A549 (cell line): ENCODE measurements at regions not wholly inside any gene's neighbourhood (a gene's known extent, or its start where the extent isn't known, plus 50 kb on each side); places are given as distances from the start of the nearest gene placed in this dataset.

Source experiments
- ATAC-seq, 2 experiments: fragments of 200-7000 bp in 1 of 2; fragments of >200 bp in 1 of 2; cut with Nextera tagmentation in 1 of 2; cut with Tn5 transposase in 1 of 2; 3 replicates each; pipeline versions ENCODE4 v1.8.0 to v1.9.1; 2018 to 2020; ENCODE audit warnings: mild to moderate bottlenecking in 1 of 2, moderate library complexity in 1 of 2
- CTCF ChIA-PET: fragments of 300-600 bp; sonication (Branson Sonifier 250); formaldehyde crosslinking; extraction: SDS; loops from one replicate; lab custom pipeline; 2021; ENCODE audit warnings: antibody characterized with exemption, inconsistent platforms; lab: Yijun Ruan, JAX
- POLR2A ChIA-PET: fragments of 350-600 bp; formaldehyde crosslinking; extraction: SDS; loops from one replicate; lab custom pipeline; 2021; ENCODE audit warnings: antibody characterized with exemption, inconsistent platforms; lab: Yijun Ruan, JAX
- DNase-seq, 2 experiments: peaks; one replicate each; pipeline versions ENCODE4 v3.0.0 to v3.0.0-alpha.2; 2011 to 2016; ENCODE audit warnings: low read depth in 1 of 2, low spot score in 1 of 2
- FAIRE-seq: peaks from 2 replicates; lab custom pipeline; 2011; peaks lifted over from hg19 to GRCh38; lab: Jason Lieb, UNC
- H3K27ac ChIP-seq, 2 experiments: fragments of >200 bp; sonication (Bioruptor Twin); formaldehyde crosslinking; 3 replicates each; pipeline ENCODE4 v1.5.1; 2016 to 2017
- H3K4me1 ChIP-seq: fragments of >200 bp; sonication (Bioruptor Twin); formaldehyde crosslinking; 3 replicates; pipeline ENCODE4 v1.6.1; 2016
- H3K4me2 ChIP-seq: fragments of >200 bp; sonication (Bioruptor Twin); formaldehyde crosslinking; 3 replicates; pipeline ENCODE4 v1.6.1; 2016
- H3K4me3 ChIP-seq: fragments of >200 bp; sonication (Bioruptor Twin); formaldehyde crosslinking; 3 replicates; pipeline ENCODE4 v1.5.1; 2016
- H3K9me3 ChIP-seq: fragments of >200 bp; sonication (Bioruptor Twin); formaldehyde crosslinking; 3 replicates; pipeline ENCODE4 v1.6.1; 2016
- CBX2 ChIP-seq: fragments of 200-600 bp; sonication (generic); IDR thresholded peaks from 2 replicates; pipeline ENCODE4 v1.6.1; 2016; ENCODE audit warnings: low read depth, mild to moderate bottlenecking, borderline replicate concordance
- CHD2 ChIP-seq: fragments of 150-350 bp; IDR thresholded peaks from 2 replicates; pipeline ENCODE4 v1.6.1; 2014; ENCODE audit warnings: low read length; ENCODE audit not compliant: partially characterized antibody
- EHF ChIP-seq: fragments of 250-450 bp; sonication (Bioruptor Pico); IDR thresholded peaks from 2 replicates; pipeline ENCODE4 v1.5.0; 2020; ENCODE audit warnings: mild to moderate bottlenecking
- FOSB ChIP-seq: fragments of 250-450 bp; sonication (Bioruptor Pico); IDR thresholded peaks from 2 replicates; pipeline ENCODE4 v1.5.0; 2020; ENCODE audit warnings: mild to moderate bottlenecking, moderate library complexity
- FOSL2 ChIP-seq, 2 experiments: fragments of 450-650 bp in 1 of 2; fragments of >200 bp in 1 of 2; sonication (Bioruptor Twin) in 1 of 2; formaldehyde crosslinking; IDR thresholded peaks; 2 replicates each; pipeline versions ENCODE4 v1.5.0 to v1.6.1; 2016 to 2020; ENCODE audit warnings: mild to moderate bottlenecking in 1 of 2, moderate library complexity in 1 of 2
- FOXS1 ChIP-seq: fragments of 250-450 bp; sonication (Bioruptor Pico); IDR thresholded peaks from 2 replicates; pipeline ENCODE4 v1.5.0; 2020; ENCODE audit warnings: mild to moderate bottlenecking, moderate library complexity
- JUNB ChIP-seq: fragments of >200 bp; sonication (Bioruptor Twin); formaldehyde crosslinking; IDR thresholded peaks from 2 replicates; pipeline ENCODE4 v1.6.1; 2016
- KDM5A ChIP-seq: fragments of 200-600 bp; sonication (generic); IDR thresholded peaks from 2 replicates; pipeline ENCODE4 v1.6.1; 2016; ENCODE audit warnings: antibody characterized with exemption, mild to moderate bottlenecking
- NFE2L2 ChIP-seq: fragments of 150-350 bp; conservative IDR thresholded peaks from 2 replicates; pipeline ENCODE4 v1.6.1; 2014; ENCODE audit warnings: low read length
- NR3C1 ChIP-seq: fragments of >200 bp; sonication (Bioruptor Twin); formaldehyde crosslinking; IDR thresholded peaks from 3 replicates; pipeline ENCODE4 v1.6.1; 2017
- RCOR1 ChIP-seq: fragments of 150-350 bp; IDR thresholded peaks from 2 replicates; pipeline ENCODE4 v1.6.1; 2014; ENCODE audit warnings: antibody characterized with exemption, low read length, low read depth
- RFX5 ChIP-seq: fragments of 450-650 bp; IDR thresholded peaks from 2 replicates; pipeline ENCODE4 v1.7.1; 2014; ENCODE audit warnings: antibody characterized with exemption, mild to moderate bottlenecking, moderate library complexity
- SREBF2 ChIP-seq: fragments of 450-650 bp; IDR thresholded peaks from 2 replicates; pipeline ENCODE4 v1.6.1; 2014; ENCODE audit warnings: mild to moderate bottlenecking, moderate library complexity
- TFCP2L1 ChIP-seq: fragments of 250-450 bp; sonication (Bioruptor Pico); IDR thresholded peaks from 2 replicates; pipeline ENCODE4 v1.5.0; 2021; ENCODE audit warnings: mild to moderate bottlenecking
- TP53 ChIP-seq: fragments of 250-450 bp; sonication (Bioruptor Pico); IDR thresholded peaks from 2 replicates; pipeline ENCODE4 v1.5.0; 2021; ENCODE audit warnings: mild to moderate bottlenecking, moderate library complexity
- ZFP36 ChIP-seq: fragments of 450-650 bp; IDR thresholded peaks from 2 replicates; pipeline ENCODE4 v1.6.1; 2014; ENCODE audit warnings: borderline replicate concordance; ENCODE audit not compliant: partially characterized antibody
- ZSCAN20 ChIP-seq: fragments of 250-450 bp; sonication (Bioruptor Pico); IDR thresholded peaks from 2 replicates; pipeline ENCODE4 v1.8.0; 2022; ENCODE audit warnings: mild to moderate bottlenecking, moderate library complexity
- WGBS: methylation state at CpG from one replicate; pipeline ENCODE4 v1.1.6; 2017; ENCODE audit errors: missing lambda C conversion rate; 5-methylcytosine and 5-hydroxymethylcytosine counted together
- TF ChIP-seq, protein P1 (sequence below): fragments of 250-450 bp; sonication (Bioruptor Pico); IDR thresholded peaks from 2 replicates; pipeline ENCODE4 v1.5.0; 2020; ENCODE audit warnings: low read depth, mild to moderate bottlenecking, moderate library complexity
- TF ChIP-seq, protein P2 (sequence below): fragments of 150-350 bp; IDR thresholded peaks from 2 replicates; pipeline ENCODE4 v1.6.1; 2014; ENCODE audit warnings: low read depth, mild to moderate bottlenecking, low read length
- TF ChIP-seq, protein P3 (sequence below): fragments of 250-450 bp; sonication (Bioruptor Pico); IDR thresholded peaks from 2 replicates; pipeline ENCODE4 v1.5.0; 2021; ENCODE audit warnings: mild to moderate bottlenecking, moderate library complexity, borderline replicate concordance
- TF ChIP-seq, protein P4 (sequence below): fragments of >200 bp; sonication (Bioruptor Twin); formaldehyde crosslinking; IDR thresholded peaks from 3 replicates; pipeline ENCODE4 v1.6.1; 2016
- TF ChIP-seq, protein P5 (sequence below): IDR thresholded peaks from 2 replicates; pipeline ENCODE4 v1.6.1; 2012

DNA sequence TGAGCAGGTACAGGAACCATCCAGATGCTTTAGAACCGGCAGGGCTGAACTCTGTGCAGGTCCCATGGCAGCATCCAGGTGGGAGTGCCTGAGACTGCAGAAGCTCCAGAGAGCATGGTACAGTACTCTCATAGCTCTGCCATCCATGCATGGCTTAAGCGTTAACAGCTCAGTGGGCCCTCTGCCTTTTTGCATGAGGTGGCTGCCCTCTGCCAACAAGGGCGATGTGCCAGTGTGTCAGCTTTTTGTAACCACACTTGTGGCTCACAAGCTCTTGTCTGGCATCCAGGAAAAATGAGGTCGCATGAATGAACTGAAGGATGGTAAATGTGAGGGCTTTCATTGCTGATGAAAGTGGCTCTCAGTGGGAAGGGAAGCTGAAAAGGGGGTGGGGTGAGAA lies 950.1 kb downstream of the DIPK2A start:
- no peak for FAIRE-seq
- 31% methylated on average over 3 of the region's 4 CpGs for WGBS
- POLR2A ChIA-PET = no interaction called here

DNA sequence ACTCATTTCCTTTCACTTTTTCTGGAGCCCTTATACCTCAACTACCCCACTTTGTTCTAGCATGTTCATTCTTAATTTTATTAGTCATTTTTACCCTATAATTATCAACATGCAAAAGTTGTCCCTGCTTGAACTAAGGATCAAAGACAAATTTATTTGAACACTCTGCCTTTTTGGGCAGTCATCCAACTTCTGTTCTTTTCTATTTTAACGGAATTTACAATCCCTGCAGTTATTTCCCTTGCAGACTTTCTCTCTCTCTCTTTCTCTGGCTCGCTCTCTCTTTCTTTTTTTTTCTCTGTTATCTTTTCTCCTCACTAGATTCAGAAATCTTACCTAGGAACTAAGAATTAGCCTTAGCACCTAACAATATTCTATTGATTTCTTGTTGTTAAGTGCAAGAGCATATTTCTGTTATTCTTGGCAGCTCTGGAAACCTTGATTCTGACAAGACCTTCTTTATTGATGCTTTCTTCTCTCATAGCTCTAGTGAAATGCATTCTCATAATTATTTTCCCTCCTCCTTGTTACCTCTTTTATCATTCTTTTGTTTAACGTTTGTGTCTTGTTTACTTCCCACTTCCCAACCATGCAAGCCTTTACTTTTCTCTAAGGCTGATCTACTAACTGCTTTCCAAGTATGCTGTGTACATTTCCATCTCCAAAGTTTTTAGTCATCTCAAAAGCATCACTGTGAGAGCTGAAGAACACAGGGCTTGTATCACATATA lies 951.6 kb downstream of the DIPK2A start:
- FAIRE-seq (no peak), DNase-seq (no peak), ATAC-seq (no peak)
- 4% methylated on average over 3 of the region's 3 CpGs for WGBS
- CTCF ChIA-PET = no interaction called here
- Histone ChIP-seq H3K27ac (no peak overlapping the region), H3K9me3 (no peaks in the 10 kb centered on the region), H3K4me3 (no peak overlapping the region), H3K4me2 (no peak overlapping the region), H3K4me1 (no peaks in the 10 kb centered on the region)
- POLR2A ChIA-PET = no interaction called here
- TF ChIP-seq KDM5A (no peak), ZFP36 (no peak), RFX5 (no peak), FOXS1 (CRISPR knock-in tag) (no peak), CHD2 (no peak), FOSB (CRISPR knock-in tag) (no peak), TP53 (CRISPR knock-in tag) (no peak)
- TF ChIP-seq, protein P1, sequence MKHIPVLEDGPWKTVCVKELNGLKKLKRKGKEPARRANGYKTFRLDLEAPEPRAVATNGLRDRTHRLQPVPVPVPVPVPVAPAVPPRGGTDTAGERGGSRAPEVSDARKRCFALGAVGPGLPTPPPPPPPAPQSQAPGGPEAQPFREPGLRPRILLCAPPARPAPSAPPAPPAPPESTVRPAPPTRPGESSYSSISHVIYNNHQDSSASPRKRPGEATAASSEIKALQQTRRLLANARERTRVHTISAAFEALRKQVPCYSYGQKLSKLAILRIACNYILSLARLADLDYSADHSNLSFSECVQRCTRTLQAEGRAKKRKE (CRISPR knock-in tag) = no peak
- TF ChIP-seq, protein P2, sequence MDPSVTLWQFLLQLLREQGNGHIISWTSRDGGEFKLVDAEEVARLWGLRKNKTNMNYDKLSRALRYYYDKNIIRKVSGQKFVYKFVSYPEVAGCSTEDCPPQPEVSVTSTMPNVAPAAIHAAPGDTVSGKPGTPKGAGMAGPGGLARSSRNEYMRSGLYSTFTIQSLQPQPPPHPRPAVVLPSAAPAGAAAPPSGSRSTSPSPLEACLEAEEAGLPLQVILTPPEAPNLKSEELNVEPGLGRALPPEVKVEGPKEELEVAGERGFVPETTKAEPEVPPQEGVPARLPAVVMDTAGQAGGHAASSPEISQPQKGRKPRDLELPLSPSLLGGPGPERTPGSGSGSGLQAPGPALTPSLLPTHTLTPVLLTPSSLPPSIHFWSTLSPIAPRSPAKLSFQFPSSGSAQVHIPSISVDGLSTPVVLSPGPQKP = no peak

More for the DNA sequence above, 950.1 kb downstream of the DIPK2A start:
- Histone ChIP-seq H3K4me3 (no peak overlapping the region), H3K4me1 (no peaks in the 10 kb centered on the region), H3K9me3 (no peaks in the 10 kb centered on the region), H3K27ac (no peak overlapping the region), H3K4me2 (no peak overlapping the region)
- TF ChIP-seq RFX5 = no peak
- TF ChIP-seq, protein P3, sequence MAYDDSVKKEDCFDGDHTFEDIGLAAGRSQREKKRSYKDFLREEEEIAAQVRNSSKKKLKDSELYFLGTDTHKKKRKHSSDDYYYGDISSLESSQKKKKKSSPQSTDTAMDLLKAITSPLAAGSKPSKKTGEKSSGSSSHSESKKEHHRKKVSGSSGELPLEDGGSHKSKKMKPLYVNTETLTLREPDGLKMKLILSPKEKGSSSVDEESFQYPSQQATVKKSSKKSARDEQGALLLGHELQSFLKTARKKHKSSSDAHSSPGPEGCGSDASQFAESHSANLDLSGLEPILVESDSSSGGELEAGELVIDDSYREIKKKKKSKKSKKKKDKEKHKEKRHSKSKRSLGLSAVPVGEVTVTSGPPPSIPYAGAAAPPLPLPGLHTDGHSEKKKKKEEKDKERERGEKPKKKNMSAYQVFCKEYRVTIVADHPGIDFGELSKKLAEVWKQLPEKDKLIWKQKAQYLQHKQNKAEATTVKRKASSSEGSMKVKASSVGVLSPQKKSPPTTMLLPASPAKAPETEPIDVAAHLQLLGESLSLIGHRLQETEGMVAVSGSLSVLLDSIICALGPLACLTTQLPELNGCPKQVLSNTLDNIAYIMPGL (CRISPR knock-in tag) = no peak
- TF ChIP-seq NFE2L2 = no peak
- TF ChIP-seq, protein P1 (CRISPR knock-in tag) = no peak
- TF ChIP-seq JUNB = no peak
- TF ChIP-seq SREBF2 = no peak
- no peak for TF ChIP-seq NR3C1
- no peak for TF ChIP-seq RCOR1
- TF ChIP-seq, protein P4, sequence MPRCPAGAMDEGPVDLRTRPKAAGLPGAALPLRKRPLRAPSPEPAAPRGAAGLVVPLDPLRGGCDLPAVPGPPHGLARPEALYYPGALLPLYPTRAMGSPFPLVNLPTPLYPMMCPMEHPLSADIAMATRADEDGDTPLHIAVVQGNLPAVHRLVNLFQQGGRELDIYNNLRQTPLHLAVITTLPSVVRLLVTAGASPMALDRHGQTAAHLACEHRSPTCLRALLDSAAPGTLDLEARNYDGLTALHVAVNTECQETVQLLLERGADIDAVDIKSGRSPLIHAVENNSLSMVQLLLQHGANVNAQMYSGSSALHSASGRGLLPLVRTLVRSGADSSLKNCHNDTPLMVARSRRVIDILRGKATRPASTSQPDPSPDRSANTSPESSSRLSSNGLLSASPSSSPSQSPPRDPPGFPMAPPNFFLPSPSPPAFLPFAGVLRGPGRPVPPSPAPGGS = no peak
- no peak for TF ChIP-seq FOSL2 (IDR thresholded peaks at IDR 0.05)
- no peak for TF ChIP-seq FOSL2 (CRISPR knock-in tag; IDR thresholded peaks at IDR 0.05)
- TF ChIP-seq TFCP2L1 (CRISPR knock-in tag) = no peak
- no peak for TF ChIP-seq EHF (CRISPR knock-in tag)
- no peak for TF ChIP-seq CBX2
- no peak for TF ChIP-seq ZSCAN20
- TF ChIP-seq, protein P5, sequence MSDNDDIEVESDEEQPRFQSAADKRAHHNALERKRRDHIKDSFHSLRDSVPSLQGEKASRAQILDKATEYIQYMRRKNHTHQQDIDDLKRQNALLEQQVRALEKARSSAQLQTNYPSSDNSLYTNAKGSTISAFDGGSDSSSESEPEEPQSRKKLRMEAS = no peak
- no peak for TF ChIP-seq ZFP36
- TF ChIP-seq FOXS1 (CRISPR knock-in tag) = no peak
- DNase-seq = no peak
- CTCF ChIA-PET = no interaction called here
- ATAC-seq = no peak
